Urinary bladder (tissue), 3 donors: ENCODE measurements at regions not wholly inside any gene's neighbourhood (a gene's known extent, or its start where the extent isn't known, plus 50 kb on each side); places are given as distances from the start of the nearest gene placed in this dataset.

Experiments used
- DNase-seq: peaks from one replicate; pipeline ENCODE4 v3.0.0-alpha.2; 2015; ENCODE audit errors: extremely low spot score
- H3K27ac ChIP-seq: one replicate; pipeline ENCODE4 v1.5.1; 2013; ENCODE audit warnings: low read depth, mild to moderate bottlenecking, moderate library complexity
- H3K36me3 ChIP-seq: one replicate; pipeline ENCODE4 v1.6.1; 2013; ENCODE audit warnings: mild to moderate bottlenecking, moderate library complexity; ENCODE audit not compliant: insufficient read depth
- H3K4me1 ChIP-seq: one replicate; pipeline ENCODE4 v1.6.1; 2013; ENCODE audit warnings: mild to moderate bottlenecking, moderate library complexity; ENCODE audit not compliant: insufficient read depth
- H3K4me3 ChIP-seq: one replicate; pipeline ENCODE4 v1.5.1; 2013; ENCODE audit warnings: low read depth, low read length
- WGBS: extraction: QIAGEN DNeasy Blood & Tissue Kit; methylation state at CpG from one replicate; pipeline ENCODE4 v1.1.7; 2013; 5-methylcytosine and 5-hydroxymethylcytosine counted together
- donor health status: healthy with polysubstance abuse.
- donor health status: healthy.

- WGBS: 91% methylated on average over 12 of the region's 12 CpGs
- no peak overlapping the region for H3K4me3 ChIP-seq
- no peak for DNase-seq
Measured at GRCh38 chr10:131683941-131684340, 216.9 kb upstream of the PPP2R2D start.

GRCh38 chr10:131685007-131685406 is 215.8 kb upstream of the PPP2R2D start:
- no peak for DNase-seq
- no peak overlapping the region for H3K27ac ChIP-seq
- 50% methylated on average over 7 of the region's 7 CpGs for WGBS
- no peak overlapping the region for H3K4me3 ChIP-seq
- no peaks in the 10 kb centered on the region for H3K4me1 ChIP-seq
- H3K36me3 ChIP-seq: no peaks in the 10 kb centered on the region

More at GRCh38 chr10:131683941-131684340, 216.9 kb upstream of the PPP2R2D start:
- Histone ChIP-seq H3K27ac (no peak overlapping the region), H3K4me1 (no peaks in the 10 kb centered on the region), H3K36me3 (no peaks in the 10 kb centered on the region)

GRCh38 chr10:131685576-131685975 is 215.2 kb upstream of the PPP2R2D start:
- Histone ChIP-seq H3K4me3 (no peak overlapping the region), H3K4me1 (no peaks in the 10 kb centered on the region), H3K36me3 (no peaks in the 10 kb centered on the region), H3K27ac (no peak overlapping the region)
- WGBS: 87% methylated on average over 10 of the region's 10 CpGs
- no peak for DNase-seq

GRCh38 chr10:131686781-131687420 is 213.9 kb upstream of the PPP2R2D start:
- DNase-seq: no peak
- no peak overlapping the region for H3K27ac ChIP-seq
- H3K36me3 ChIP-seq: no peaks in the 10 kb centered on the region
- no peaks in the 10 kb centered on the region for H3K4me1 ChIP-seq
- 30% methylated on average over 17 of the region's 17 CpGs for WGBS
- no peak overlapping the region for H3K4me3 ChIP-seq

GRCh38 chr10:131688304-131688703 is 212.5 kb upstream of the PPP2R2D start:
- Histone ChIP-seq H3K4me1 (no peaks in the 10 kb centered on the region), H3K36me3 (no peaks in the 10 kb centered on the region), H3K4me3 (no peak overlapping the region), H3K27ac (no peak overlapping the region)
- DNase-seq: no peak
- WGBS: 87% methylated on average over 1 of the region's 1 CpG

- H3K4me3 ChIP-seq: no peak overlapping the region
- H3K27ac ChIP-seq: no peak overlapping the region
- 59% methylated on average over 14 of the region's 14 CpGs for WGBS
- no peak for DNase-seq
- no peaks in the 10 kb centered on the region for H3K4me1 ChIP-seq
- no peaks in the 10 kb centered on the region for H3K36me3 ChIP-seq
Measured at GRCh38 chr10:131689016-131689415, 211.8 kb upstream of the PPP2R2D start.

GRCh38 chr10:131689486-131689885 is 211.3 kb upstream of the PPP2R2D start:
- no peak overlapping the region for H3K4me3 ChIP-seq
- H3K36me3 ChIP-seq: no peaks in the 10 kb centered on the region

GRCh38 chr10:131689954-131690757 is 210.7 kb upstream of the PPP2R2D start:
- WGBS: 55% methylated on average over 15 of the region's 15 CpGs
- H3K4me1 ChIP-seq: no peaks in the 10 kb centered on the region
- no peak for DNase-seq
- H3K27ac ChIP-seq: no peak overlapping the region
- no peaks in the 10 kb centered on the region for H3K36me3 ChIP-seq
- H3K4me3 ChIP-seq: no peak overlapping the region

More at GRCh38 chr10:131689486-131689885, 211.3 kb upstream of the PPP2R2D start:
- WGBS: 90% methylated on average over 20 of the region's 20 CpGs
- no peak for DNase-seq
- Histone ChIP-seq H3K27ac (no peak overlapping the region), H3K4me1 (no peaks in the 10 kb centered on the region)

GRCh38 chr10:131690805-131691239 is 210.0 kb upstream of the PPP2R2D start:
- no peak overlapping the region for H3K4me3 ChIP-seq
- WGBS: 72% methylated on average over 14 of the region's 14 CpGs
- DNase-seq: no peak

GRCh38 chr10:131691481-131692090 is 209.2 kb upstream of the PPP2R2D start:
- 76% methylated on average over 16 of the region's 16 CpGs for WGBS
- no peak overlapping the region for H3K4me3 ChIP-seq
- no peak for DNase-seq
- H3K4me1 ChIP-seq: no peaks in the 10 kb centered on the region
- H3K36me3 ChIP-seq: no peaks in the 10 kb centered on the region
- H3K27ac ChIP-seq: no peak overlapping the region

More at GRCh38 chr10:131690805-131691239, 210.0 kb upstream of the PPP2R2D start:
- Histone ChIP-seq H3K27ac (no peak overlapping the region), H3K36me3 (no peaks in the 10 kb centered on the region), H3K4me1 (no peaks in the 10 kb centered on the region)

- Histone ChIP-seq H3K36me3 (no peaks in the 10 kb centered on the region), H3K4me3 (no peak overlapping the region), H3K4me1 (no peaks in the 10 kb centered on the region), H3K27ac (no peak overlapping the region)
- WGBS: 60% methylated on average over 12 of the region's 12 CpGs
- no peak for DNase-seq
Measured at GRCh38 chr10:131692176-131692575, 208.6 kb upstream of the PPP2R2D start.

GRCh38 chr10:131692686-131693334 is 208.0 kb upstream of the PPP2R2D start:
- Histone ChIP-seq H3K36me3 (no peaks in the 10 kb centered on the region), H3K4me3 (no peak overlapping the region), H3K4me1 (no peaks in the 10 kb centered on the region), H3K27ac (no peak overlapping the region)
- 67% methylated on average over 11 of the region's 11 CpGs for WGBS
- no peak for DNase-seq

- WGBS: 88% methylated on average over 8 of the region's 8 CpGs
Measured at GRCh38 chr10:131693766-131694165, 207.0 kb upstream of the PPP2R2D start.

More at GRCh38 chr10:131693766-131694165, 207.0 kb upstream of the PPP2R2D start:
- Histone ChIP-seq H3K4me1 (no peaks in the 10 kb centered on the region), H3K36me3 (no peaks in the 10 kb centered on the region), H3K4me3 (no peak overlapping the region), H3K27ac (no peak overlapping the region)
- no peak for DNase-seq
